Naive thymus-derived CD8-positive, alpha-beta T cell (primary cell): ENCODE measurements at regions not wholly inside any gene's neighbourhood (a gene's known extent, or its start where the extent isn't known, plus 50 kb on each side); places are given as distances from the start of the nearest gene placed in this dataset. TPM values are rescaled to one million over a fixed set of nuclear protein-coding genes. Genes with fewer than 3 reads are reported as not detected.
"Not testable (repeated sequence)": the region's sequence is repeated elsewhere in the genome, so short reads cannot be mapped to it uniquely, and the experiment has no call there.

Source experiments
- ATAC-seq, 2 donors: fragments of 150-1000 bp; cut with Tn5 transposase in 1 of 2; sonication (Bioruptor Pico), chemical (Tn5 transposase) in 1 of 2; 1 replicate in 1 of 2; 2 replicates in 1 of 2; pipeline ENCODE4 v1.10.0; 2021; ENCODE audit warnings: mild to moderate bottlenecking in 2 of 2, moderate library complexity in 2 of 2
- POLR2A ChIA-PET: fragments of 350-600 bp; sonication (Branson Sonifier 250); formaldehyde crosslinking; loops from one replicate; lab custom pipeline; 2021; ENCODE audit warnings: antibody characterized with exemption; lab: Charles Lee
- DNase-seq, 10 donors: peaks; one replicate each; pipeline versions ENCODE4 v3.0.0 to v3.0.0-alpha.2; 2020 to 2022
- H3K27ac Mint-ChIP-seq, 10 donors: one replicate each; pipeline ENCODE4 v1.8.0; 2020 to 2022; ENCODE audit warnings: mild to moderate bottlenecking in 10 of 10, mixed read lengths in 10 of 10, moderate library complexity in 4 of 10, inconsistent platforms in 1 of 10
- H3K27me3 Mint-ChIP-seq, 5 donors: one replicate each; pipeline ENCODE4 v1.8.0; 2021 to 2022; ENCODE audit warnings: mixed read lengths in 5 of 5
- H3K36me3 Mint-ChIP-seq, 3 donors: one replicate each; pipeline ENCODE4 v1.8.0; 2020 to 2022; ENCODE audit warnings: mixed read lengths in 3 of 3, mild to moderate bottlenecking in 2 of 3, inconsistent platforms in 1 of 3
- H3K4me1 Mint-ChIP-seq, 4 donors: one replicate each; pipeline ENCODE4 v1.8.0; 2021 to 2022; ENCODE audit warnings: mixed read lengths in 4 of 4
- H3K4me3 Mint-ChIP-seq, 10 donors: one replicate each; pipeline ENCODE4 v1.8.0; 2020 to 2022; ENCODE audit warnings: mild to moderate bottlenecking in 10 of 10, mixed read lengths in 10 of 10, moderate library complexity in 6 of 10, inconsistent platforms in 1 of 10
- H3K9me3 Mint-ChIP-seq, 9 donors: one replicate each; pipeline ENCODE4 v1.8.0; 2020 to 2022; ENCODE audit warnings: mixed read lengths in 9 of 9, mild to moderate bottlenecking in 3 of 9, inconsistent platforms in 1 of 9, moderate library complexity in 1 of 9
- microRNA-seq: library from miRNA; unstranded; fragments of <30 nt; microRNA quantifications from one replicate; pipeline ENCODE4 v1.2.0, GENCODE V29; 2022; ENCODE audit warnings: borderline microRNAs expressed

DNA sequence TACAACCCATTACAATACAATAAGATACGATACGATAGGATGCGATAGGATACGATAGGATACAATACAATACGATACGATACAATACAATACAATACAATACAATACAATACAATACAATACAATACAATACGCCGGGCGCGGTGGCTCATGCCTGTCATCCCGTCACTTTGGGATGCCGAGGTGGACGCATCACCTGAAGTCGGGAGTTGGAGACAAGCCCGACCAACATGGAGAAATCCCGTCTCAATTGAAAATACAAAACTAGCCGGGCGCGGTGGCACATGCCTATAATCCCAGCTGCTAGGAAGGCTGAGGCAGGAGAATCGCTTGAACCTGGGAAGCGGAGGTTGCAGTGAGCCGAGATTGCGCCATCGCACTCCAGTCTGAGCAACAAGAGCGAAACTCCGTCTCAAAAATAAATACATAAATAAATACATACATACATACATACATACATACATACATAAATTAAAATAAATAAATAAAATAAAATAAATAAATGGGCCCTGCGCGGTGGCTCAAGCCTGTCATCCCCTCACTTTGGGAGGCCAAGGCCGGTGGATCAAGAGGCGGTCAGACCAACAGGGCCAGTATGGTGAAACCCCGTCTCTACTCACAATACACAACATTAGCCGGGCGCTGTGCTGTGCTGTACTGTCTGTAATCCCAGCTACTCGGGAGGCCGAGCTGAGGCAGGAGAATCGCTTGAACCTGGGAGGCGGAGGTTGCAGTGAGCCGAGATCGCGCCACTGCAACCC lies 2275.6 kb upstream of the TPTE start:
- POLR2A ChIA-PET, H3K4me1 Mint-ChIP-seq, H3K27me3 Mint-ChIP-seq, H3K4me3 Mint-ChIP-seq, H3K9me3 Mint-ChIP-seq, H3K36me3 Mint-ChIP-seq, H3K27ac Mint-ChIP-seq, DNase-seq: not testable (repeated sequence)
- peak; percentile 35 to 73 for ATAC-seq

DNA sequence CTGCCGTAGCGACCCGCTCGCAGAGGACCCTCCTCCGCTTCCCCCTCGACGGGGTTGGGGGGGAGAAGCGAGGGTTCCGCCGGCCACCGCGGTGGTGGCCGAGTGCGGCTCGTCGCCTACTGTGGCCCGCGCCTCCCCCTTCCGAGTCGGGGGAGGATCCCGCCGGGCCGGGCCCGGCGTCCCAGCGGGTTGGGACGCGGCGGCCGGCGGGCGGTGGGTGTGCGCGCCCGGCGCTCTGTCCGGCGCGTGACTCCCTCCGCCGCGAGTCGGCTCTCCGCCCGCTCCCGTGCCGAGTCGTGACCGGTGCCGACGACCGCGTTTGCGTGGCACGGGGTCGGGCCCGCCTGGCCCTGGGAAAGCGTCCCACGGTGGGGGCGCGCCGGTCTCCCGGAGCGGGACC lies 2269.7 kb upstream of the TPTE start:
- H3K36me3 Mint-ChIP-seq, H3K4me3 Mint-ChIP-seq, DNase-seq, H3K27me3 Mint-ChIP-seq, H3K4me1 Mint-ChIP-seq, ATAC-seq, POLR2A ChIA-PET, H3K27ac Mint-ChIP-seq, H3K9me3 Mint-ChIP-seq: not testable (repeated sequence)

DNA sequence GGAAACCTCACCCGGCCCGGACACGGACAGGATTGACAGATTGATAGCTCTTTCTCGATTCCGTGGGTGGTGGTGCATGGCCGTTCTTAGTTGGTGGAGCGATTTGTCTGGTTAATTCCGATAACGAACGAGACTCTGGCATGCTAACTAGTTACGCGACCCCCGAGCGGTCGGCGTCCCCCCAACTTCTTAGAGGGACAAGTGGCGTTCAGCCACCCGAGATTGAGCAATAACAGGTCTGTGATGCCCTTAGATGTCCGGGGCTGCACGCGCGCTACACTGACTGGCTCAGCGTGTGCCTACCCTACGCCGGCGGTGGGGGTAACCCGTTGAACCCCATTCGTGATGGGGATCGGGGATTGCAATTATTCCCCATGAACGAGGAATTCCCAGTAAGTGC lies 2266.3 kb upstream of the TPTE start:
- peak overlapping the region in 1 of 10 donors; percentile 77 for H3K27ac Mint-ChIP-seq
- POLR2A ChIA-PET, H3K4me1 Mint-ChIP-seq, H3K27me3 Mint-ChIP-seq, H3K9me3 Mint-ChIP-seq, ATAC-seq, H3K4me3 Mint-ChIP-seq, H3K36me3 Mint-ChIP-seq: not testable (repeated sequence)
- peak in 9 of 10 donors; percentile 0 to 46 (median 23) for DNase-seq

DNA sequence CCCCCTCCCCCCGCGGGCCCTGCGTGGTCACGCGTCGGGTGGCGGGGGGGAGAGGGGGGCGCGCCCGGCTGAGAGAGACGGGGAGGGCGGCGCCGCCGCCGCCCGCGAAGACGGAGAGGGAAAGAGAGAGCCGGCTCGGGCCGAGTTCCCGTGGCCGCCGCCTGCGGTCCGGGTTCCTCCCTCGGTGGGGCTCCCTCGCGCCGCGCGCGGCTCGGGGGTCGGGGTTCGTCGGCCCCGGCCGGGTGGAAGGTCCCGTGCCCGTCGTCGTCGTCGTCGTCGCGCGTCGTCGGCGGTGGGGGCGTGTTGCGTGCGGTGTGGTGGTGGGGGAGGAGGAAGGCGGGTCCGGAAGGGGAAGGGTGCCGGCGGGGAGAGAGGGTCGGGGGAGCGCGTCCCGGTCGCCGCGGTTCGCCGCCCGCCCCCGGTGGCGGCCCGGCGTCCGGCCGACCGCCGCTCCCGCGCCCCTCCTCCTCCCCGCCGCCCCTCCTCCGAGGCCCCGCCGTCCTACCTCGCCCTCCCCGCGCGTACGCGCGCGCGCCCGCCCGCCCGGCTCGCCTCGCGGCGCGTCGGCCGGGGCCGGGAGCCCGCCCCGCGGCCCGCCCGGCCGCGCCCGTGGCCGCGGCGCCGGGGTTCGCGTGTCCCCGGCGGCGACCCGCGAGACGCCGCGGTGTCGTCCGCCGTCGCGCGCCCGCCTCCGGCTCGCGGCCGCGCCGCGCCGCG lies 2264.1 kb upstream of the TPTE start:
- H3K27me3 Mint-ChIP-seq, H3K9me3 Mint-ChIP-seq, ATAC-seq, H3K4me3 Mint-ChIP-seq, H3K4me1 Mint-ChIP-seq, POLR2A ChIA-PET, H3K27ac Mint-ChIP-seq, H3K36me3 Mint-ChIP-seq: not testable (repeated sequence)
- peak in 9 of 10 donors; percentile 0 to 55 (median 20) for DNase-seq

DNA sequence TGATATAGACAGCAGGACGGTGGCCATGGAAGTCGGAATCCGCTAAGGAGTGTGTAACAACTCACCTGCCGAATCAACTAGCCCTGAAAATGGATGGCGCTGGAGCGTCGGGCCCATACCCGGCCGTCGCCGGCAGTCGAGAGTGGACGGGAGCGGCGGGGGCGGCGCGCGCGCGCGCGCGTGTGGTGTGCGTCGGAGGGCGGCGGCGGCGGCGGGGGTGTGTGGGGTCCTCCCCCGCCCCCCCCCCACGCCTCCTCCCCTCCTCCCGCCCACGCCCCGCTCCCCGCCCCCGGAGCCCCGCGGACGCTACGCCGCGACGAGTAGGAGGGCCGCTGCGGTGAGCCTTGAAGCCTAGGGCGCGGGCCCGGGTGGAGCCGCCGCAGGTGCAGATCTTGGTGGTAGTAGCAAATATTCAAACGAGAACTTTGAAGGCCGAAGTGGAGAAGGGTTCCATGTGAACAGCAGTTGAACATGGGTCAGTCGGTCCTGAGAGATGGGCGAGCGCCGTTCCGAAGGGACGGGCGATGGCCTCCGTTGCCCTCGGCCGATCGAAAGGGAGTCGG lies 2261.2 kb upstream of the TPTE start:
- POLR2A ChIA-PET, ATAC-seq: not testable (repeated sequence)

More for the DNA sequence above, 2261.2 kb upstream of the TPTE start:
- H3K27ac Mint-ChIP-seq, DNase-seq, H3K27me3 Mint-ChIP-seq, H3K9me3 Mint-ChIP-seq, H3K36me3 Mint-ChIP-seq, H3K4me1 Mint-ChIP-seq, H3K4me3 Mint-ChIP-seq: not testable (repeated sequence)

Small RNA genes lying in the stretch of these regions (microRNA-seq; reads per million reads assigned to microRNA genes)
- gene MIR3648-1 (not detected), gene MIR3687-1 (not detected), gene MIR6724-1 (not detected), gene MIR6724-2 (not detected)
